Caco-2 (cell line): ENCODE measurements at regions not wholly inside any gene's neighbourhood (a gene's known extent, or its start where the extent isn't known, plus 50 kb on each side); places are given as distances from the start of the nearest gene placed in this dataset.

ENCODE experiments used
- BruUV-seq: library from RNA; stranded (reverse); fragments of 400-500 nt; replicated peaks from 2 replicates; lab custom pipeline; 2021; lab: Mats Ljungman, UMichigan
- CTCF ChIA-PET: fragments of 300-600 bp; sonication (Branson Sonifier 250); formaldehyde crosslinking; loops from one replicate; lab custom pipeline; 2022; ENCODE audit warnings: antibody characterized with exemption; lab: Charles Lee
- POLR2A ChIA-PET: fragments of 300-600 bp; sonication (Branson Sonifier 250); formaldehyde crosslinking; loops from one replicate; lab custom pipeline; 2022; ENCODE audit warnings: antibody characterized with exemption; lab: Charles Lee
- DNase-seq, 2 experiments: peaks; one replicate each; pipeline versions ENCODE4 v3.0.0 to v3.0.0-alpha.2; 2020 to 2022
- H3K27me3 ChIP-seq: replicated peaks from 2 replicates; pipeline ENCODE4 v1.6.0; 2011; ENCODE audit warnings: low read length; ENCODE audit not compliant: control insufficient read depth, insufficient read depth
- H3K36me3 ChIP-seq: 2 replicates; pipeline ENCODE4 v1.5.1; 2011; ENCODE audit warnings: low read length; ENCODE audit not compliant: control insufficient read depth, insufficient read depth
- H3K4me1 ChIP-seq: fragments of 250-450 bp; sonication (Bioruptor Pico); 2 replicates; pipeline ENCODE4 v1.5.1; 2020; ENCODE audit warnings: mild to moderate bottlenecking
- H3K4me3 ChIP-seq: 2 replicates; pipeline ENCODE4 v1.5.1; 2011; ENCODE audit warnings: low read depth, mild to moderate bottlenecking, control low read depth, low read length
- H3K9me3 ChIP-seq: fragments of 250-450 bp; sonication (Bioruptor Pico); 2 replicates; pipeline ENCODE4 v1.5.1; 2020; ENCODE audit warnings: mild to moderate bottlenecking, moderate library complexity
- H3K27ac Mint-ChIP-seq: one replicate; pipeline ENCODE4 v1.8.0; 2022; ENCODE audit warnings: mixed read lengths; ENCODE audit not compliant: unreplicated experiment
- H3K27me3 Mint-ChIP-seq: one replicate; pipeline ENCODE4 v1.8.0; 2022; ENCODE audit warnings: mixed read lengths; ENCODE audit not compliant: insufficient read depth, unreplicated experiment
- H3K36me3 Mint-ChIP-seq: one replicate; pipeline ENCODE4 v1.8.0; 2022; ENCODE audit warnings: mild to moderate bottlenecking, mixed read lengths; ENCODE audit not compliant: insufficient read depth, unreplicated experiment
- H3K4me1 Mint-ChIP-seq: one replicate; pipeline ENCODE4 v1.8.0; 2022; ENCODE audit warnings: low read depth, mixed read lengths; ENCODE audit not compliant: unreplicated experiment
- H3K4me3 Mint-ChIP-seq: one replicate; pipeline ENCODE4 v1.8.0; 2022; ENCODE audit warnings: mild to moderate bottlenecking, moderate library complexity, mixed read lengths; ENCODE audit not compliant: unreplicated experiment
- H3K9me3 Mint-ChIP-seq: one replicate; pipeline ENCODE4 v1.8.0; 2022; ENCODE audit warnings: mixed read lengths; ENCODE audit not compliant: unreplicated experiment
- intact Hi-C: fragments of 100-400 bp; cut with micrococcal nuclease; formaldehyde crosslinking; loops from one replicate; pipeline ENCODE4 v1.10.0; 2022; ENCODE audit not compliant: unreplicated experiment
- TF ChIP-seq, protein P1 (sequence below), 2 experiments: fragments of 200-600 bp in 1 of 2; IDR thresholded peaks; 1 replicate in 1 of 2; 2 replicates in 1 of 2; pipeline versions ENCODE4 v1.5.1 to v1.8.0; 2011 to 2022; ENCODE audit warnings: antibody characterized with exemption in 1 of 2, control low read depth in 1 of 2, inconsistent platforms in 1 of 2, low read depth in 1 of 2, low read length in 1 of 2, mild to moderate bottlenecking in 1 of 2, moderate library complexity in 1 of 2; ENCODE audit not compliant: insufficient read depth in 1 of 2, severe bottlenecking in 1 of 2, unreplicated experiment in 1 of 2

- H3K27me3 Mint-ChIP-seq, result no peaks in the 10 kb centered on the region
- H3K36me3 Mint-ChIP-seq, result no peaks in the 10 kb centered on the region
- no peaks in the 10 kb centered on the region for H3K4me1 Mint-ChIP-seq
- no peak overlapping the region for H3K4me3 ChIP-seq
- H3K36me3 ChIP-seq, result no peaks in the 10 kb centered on the region
- peaks cover 6% of the 10 kb centered on the region; the same call in 1 of the 2 replicates for H3K9me3 ChIP-seq
- no peak for DNase-seq
- no peaks in the 10 kb centered on the region for H3K9me3 Mint-ChIP-seq
- no peak overlapping the region for H3K4me3 Mint-ChIP-seq
- intact Hi-C loops, result no loop called here
- TF ChIP-seq, protein P1, sequence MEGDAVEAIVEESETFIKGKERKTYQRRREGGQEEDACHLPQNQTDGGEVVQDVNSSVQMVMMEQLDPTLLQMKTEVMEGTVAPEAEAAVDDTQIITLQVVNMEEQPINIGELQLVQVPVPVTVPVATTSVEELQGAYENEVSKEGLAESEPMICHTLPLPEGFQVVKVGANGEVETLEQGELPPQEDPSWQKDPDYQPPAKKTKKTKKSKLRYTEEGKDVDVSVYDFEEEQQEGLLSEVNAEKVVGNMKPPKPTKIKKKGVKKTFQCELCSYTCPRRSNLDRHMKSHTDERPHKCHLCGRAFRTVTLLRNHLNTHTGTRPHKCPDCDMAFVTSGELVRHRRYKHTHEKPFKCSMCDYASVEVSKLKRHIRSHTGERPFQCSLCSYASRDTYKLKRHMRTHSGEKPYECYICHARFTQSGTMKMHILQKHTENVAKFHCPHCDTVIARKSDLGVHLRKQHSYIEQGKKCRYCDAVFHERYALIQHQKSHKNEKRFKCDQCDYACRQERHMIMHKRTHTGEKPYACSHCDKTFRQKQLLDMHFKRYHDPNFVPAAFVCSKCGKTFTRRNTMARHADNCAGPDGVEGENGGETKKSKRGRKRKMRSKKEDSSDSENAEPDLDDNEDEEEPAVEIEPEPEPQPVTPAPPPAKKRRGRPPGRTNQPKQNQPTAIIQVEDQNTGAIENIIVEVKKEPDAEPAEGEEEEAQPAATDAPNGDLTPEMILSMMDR (IDR thresholded peaks at IDR 0.05; ENCODE audit: insufficient read depth in 1 of 2, low read depth in 1 of 2, low read length in 1 of 2, severe bottlenecking in 1 of 2, unreplicated experiment in 1 of 2), result no peak
- POLR2A ChIA-PET, result no interaction called here
- H3K4me1 ChIP-seq, result no peaks in the 10 kb centered on the region
- CTCF ChIA-PET, result no interaction called here
- H3K27me3 ChIP-seq, result no peaks in the 10 kb centered on the region
- no peak overlapping the region for H3K27ac Mint-ChIP-seq
- no TSS peak for BruUV-seq
Observed at GRCh38 chr10:60687679-60688078, 90.6 kb upstream of the CDK1 start.

DNA sequence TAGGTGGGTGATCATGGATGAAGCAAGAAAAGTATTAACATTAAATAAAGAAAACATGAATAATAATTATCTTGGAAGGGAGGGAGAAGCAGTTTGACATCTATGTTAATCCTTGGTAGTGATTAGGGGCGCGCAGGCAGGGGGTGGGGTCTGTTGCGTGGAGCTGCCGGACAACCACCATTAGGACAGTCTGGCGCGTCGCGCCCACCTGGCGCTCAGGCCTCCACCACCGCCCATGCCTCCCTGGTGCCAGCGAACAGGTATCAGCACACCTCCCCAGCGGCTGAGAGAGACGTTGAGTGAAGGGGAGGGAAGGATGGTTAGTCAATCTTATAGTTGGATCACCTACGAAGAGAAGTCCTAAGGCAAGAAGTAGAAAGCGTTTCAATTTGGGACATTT lies 94.2 kb upstream of the CDK1 start:
- ChIA-PET CTCF (no interaction called here), POLR2A (no interaction called here)
- peaks cover 16% of the 10 kb centered on the region for H3K4me1 Mint-ChIP-seq
- TF ChIP-seq, protein P1 (IDR thresholded peaks at IDR 0.05; ENCODE audit: insufficient read depth in 1 of 2, low read depth in 1 of 2, low read length in 1 of 2, severe bottlenecking in 1 of 2, unreplicated experiment in 1 of 2), result no peak
- H3K9me3 Mint-ChIP-seq, result peaks cover 12% of the 10 kb centered on the region
- no peaks in the 10 kb centered on the region for H3K27me3 Mint-ChIP-seq
- Histone ChIP-seq H3K4me3 (no peak overlapping the region), H3K36me3 (no peaks in the 10 kb centered on the region), H3K9me3 (no peaks in the 10 kb centered on the region), H3K27me3 (no peaks in the 10 kb centered on the region), H3K4me1 (peaks cover 19% of the 10 kb centered on the region)
- no peak overlapping the region for H3K27ac Mint-ChIP-seq
- no peaks in the 10 kb centered on the region for H3K36me3 Mint-ChIP-seq
- no peak for DNase-seq
- no TSS peak for BruUV-seq
- H3K4me3 Mint-ChIP-seq, result no peak overlapping the region
- intact Hi-C loops, result no loop called here

DNA sequence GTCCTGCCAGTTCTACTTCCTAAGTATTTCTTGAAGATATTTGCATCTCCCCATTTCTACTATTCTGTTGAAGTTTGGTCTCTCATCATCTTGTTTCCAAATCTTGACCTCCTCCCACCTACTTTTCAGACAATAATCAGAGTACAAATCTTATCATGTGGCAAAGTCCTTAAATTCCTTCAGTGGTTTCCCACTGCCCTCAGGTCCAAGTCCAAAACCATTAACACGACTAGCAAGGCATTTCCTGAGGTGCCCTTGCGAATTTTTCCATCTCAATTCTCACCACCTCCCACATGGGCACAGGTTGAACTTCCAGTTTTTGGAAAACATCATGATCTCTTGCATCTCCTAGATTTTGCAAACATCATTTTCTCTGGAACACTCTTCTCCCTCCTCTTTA lies 97.2 kb upstream of the CDK1 start:
- Histone ChIP-seq H3K27me3 (no peaks in the 10 kb centered on the region), H3K36me3 (no peaks in the 10 kb centered on the region), H3K9me3 (no peaks in the 10 kb centered on the region), H3K4me1 (peaks cover 24% of the 10 kb centered on the region), H3K4me3 (no peak overlapping the region)
- BruUV-seq, result no TSS peak
- peak; percentile 27 to 56 for DNase-seq
- ChIA-PET CTCF (no interaction called here), POLR2A (no interaction called here)
- H3K36me3 Mint-ChIP-seq, result no peaks in the 10 kb centered on the region
- H3K4me1 Mint-ChIP-seq, result peaks cover 23% of the 10 kb centered on the region
- H3K4me3 Mint-ChIP-seq, result peak overlapping the region; percentile 22
- intact Hi-C loops, result no loop called here
- peaks cover 12% of the 10 kb centered on the region for H3K9me3 Mint-ChIP-seq
- TF ChIP-seq, protein P1 (IDR thresholded peaks at IDR 0.05; ENCODE audit: insufficient read depth in 1 of 2, low read depth in 1 of 2, low read length in 1 of 2, severe bottlenecking in 1 of 2, unreplicated experiment in 1 of 2), result no peak
- H3K27me3 Mint-ChIP-seq, result no peaks in the 10 kb centered on the region
- H3K27ac Mint-ChIP-seq, result peak overlapping the region; percentile 6
